ENCODE measurements at regions not wholly inside any gene's neighbourhood (a gene's known extent, or its start where the extent isn't known, plus 50 kb on each side); places are given as distances from the start of the nearest gene placed in this dataset.

DNA sequence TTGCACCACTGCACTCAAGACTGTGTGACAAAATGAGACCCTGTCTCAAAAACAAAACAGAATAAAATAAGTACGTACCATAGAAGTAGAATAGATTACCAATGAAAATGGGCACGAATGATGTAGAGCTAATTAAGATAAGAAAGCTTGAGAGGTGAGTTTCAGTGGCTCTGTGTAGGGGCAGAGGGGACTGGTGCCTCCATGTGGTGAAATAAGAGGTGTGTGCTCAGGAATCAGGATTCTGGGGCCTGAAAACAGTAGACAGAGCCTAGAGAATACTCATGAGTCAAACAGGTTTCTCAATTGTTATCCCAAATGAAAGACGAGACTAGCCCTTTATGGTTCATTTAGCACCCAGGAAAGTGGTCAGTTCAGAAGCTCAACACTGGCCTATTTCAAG, 1145.1 kb downstream of the FLRT2 start:
- TF ChIP-seq, protein P1, sequence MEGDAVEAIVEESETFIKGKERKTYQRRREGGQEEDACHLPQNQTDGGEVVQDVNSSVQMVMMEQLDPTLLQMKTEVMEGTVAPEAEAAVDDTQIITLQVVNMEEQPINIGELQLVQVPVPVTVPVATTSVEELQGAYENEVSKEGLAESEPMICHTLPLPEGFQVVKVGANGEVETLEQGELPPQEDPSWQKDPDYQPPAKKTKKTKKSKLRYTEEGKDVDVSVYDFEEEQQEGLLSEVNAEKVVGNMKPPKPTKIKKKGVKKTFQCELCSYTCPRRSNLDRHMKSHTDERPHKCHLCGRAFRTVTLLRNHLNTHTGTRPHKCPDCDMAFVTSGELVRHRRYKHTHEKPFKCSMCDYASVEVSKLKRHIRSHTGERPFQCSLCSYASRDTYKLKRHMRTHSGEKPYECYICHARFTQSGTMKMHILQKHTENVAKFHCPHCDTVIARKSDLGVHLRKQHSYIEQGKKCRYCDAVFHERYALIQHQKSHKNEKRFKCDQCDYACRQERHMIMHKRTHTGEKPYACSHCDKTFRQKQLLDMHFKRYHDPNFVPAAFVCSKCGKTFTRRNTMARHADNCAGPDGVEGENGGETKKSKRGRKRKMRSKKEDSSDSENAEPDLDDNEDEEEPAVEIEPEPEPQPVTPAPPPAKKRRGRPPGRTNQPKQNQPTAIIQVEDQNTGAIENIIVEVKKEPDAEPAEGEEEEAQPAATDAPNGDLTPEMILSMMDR (IDR thresholded peaks at IDR 0.05; ENCODE audit: extremely low read depth, missing control alignments): no peak
- DNase-seq (ENCODE audit: low spot score): no peak

DNA sequence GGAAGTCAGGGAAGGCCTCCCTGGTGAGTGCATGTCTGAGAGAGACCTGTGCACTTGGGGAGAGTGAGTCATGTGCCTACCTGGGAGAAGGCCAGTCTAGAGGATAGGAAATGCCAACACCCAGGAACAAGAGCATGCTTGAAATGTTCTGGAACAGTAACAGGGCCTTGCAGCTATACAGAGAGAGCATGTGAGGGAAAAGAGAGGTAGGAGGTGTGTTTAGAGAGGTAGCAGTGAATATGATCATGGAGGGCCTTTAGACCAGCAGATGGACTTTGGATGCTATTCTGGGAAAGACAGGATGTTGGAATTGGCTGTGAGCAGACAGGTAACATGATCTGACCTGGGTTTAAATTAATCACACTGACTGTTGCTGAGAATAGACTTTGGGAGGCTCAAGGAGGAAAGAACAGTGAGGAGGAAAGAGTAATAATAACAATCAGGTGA, 1143.6 kb downstream of the FLRT2 start:
- DNase-seq (ENCODE audit: low spot score): no peak
- TF ChIP-seq, protein P1 (IDR thresholded peaks at IDR 0.05; ENCODE audit: extremely low read depth, missing control alignments): no peak

- no peak for DNase-seq (ENCODE audit: low spot score)
- TF ChIP-seq, protein P1 (IDR thresholded peaks at IDR 0.05; ENCODE audit: extremely low read depth, missing control alignments): no peak
Measured at GRCh38 chr14:86672080-86672479, 1142.1 kb downstream of the FLRT2 start.

DNA sequence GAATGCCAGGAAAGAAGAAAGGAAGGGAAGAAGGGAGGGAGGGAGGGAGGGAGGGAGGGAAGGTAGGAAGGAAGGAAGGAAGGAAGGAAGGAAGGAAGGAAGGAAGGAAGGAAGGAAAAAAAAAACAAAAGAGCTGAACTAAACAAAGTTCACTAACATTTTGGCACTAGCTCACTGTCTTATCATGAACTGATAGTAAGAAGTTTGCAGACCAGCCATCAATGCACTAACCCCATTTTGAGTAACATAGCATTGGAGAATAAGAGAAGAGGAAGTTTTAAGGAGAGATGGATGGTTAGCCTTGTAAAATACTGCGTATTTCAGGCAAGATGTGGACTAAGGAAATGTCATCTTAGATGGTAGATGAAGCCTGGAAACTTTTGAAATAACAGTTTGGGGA, 1136.0 kb downstream of the FLRT2 start:
- DNase-seq (ENCODE audit: low spot score): no peak
- TF ChIP-seq, protein P1 (IDR thresholded peaks at IDR 0.05; ENCODE audit: extremely low read depth, missing control alignments): no peak

DNA sequence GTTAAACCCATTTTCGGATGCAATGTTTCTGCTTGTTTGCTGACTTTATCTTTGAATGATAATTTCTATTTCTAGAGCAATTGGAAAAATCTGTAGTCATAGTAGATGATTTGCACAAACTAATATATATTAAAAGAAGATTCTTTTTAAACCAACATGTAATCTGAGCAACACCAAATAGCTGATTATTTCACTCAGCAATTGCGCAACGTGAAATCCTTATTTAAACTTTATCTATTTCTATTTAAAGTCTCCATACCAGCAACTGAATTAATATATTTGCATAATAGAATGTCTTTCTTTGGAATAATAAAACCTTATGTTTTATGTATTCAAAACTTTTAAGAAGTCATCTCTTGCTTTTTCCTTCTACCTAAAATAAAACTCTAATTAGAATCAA, 1132.4 kb downstream of the FLRT2 start:
- no peak for DNase-seq (ENCODE audit: low spot score)

DNA sequence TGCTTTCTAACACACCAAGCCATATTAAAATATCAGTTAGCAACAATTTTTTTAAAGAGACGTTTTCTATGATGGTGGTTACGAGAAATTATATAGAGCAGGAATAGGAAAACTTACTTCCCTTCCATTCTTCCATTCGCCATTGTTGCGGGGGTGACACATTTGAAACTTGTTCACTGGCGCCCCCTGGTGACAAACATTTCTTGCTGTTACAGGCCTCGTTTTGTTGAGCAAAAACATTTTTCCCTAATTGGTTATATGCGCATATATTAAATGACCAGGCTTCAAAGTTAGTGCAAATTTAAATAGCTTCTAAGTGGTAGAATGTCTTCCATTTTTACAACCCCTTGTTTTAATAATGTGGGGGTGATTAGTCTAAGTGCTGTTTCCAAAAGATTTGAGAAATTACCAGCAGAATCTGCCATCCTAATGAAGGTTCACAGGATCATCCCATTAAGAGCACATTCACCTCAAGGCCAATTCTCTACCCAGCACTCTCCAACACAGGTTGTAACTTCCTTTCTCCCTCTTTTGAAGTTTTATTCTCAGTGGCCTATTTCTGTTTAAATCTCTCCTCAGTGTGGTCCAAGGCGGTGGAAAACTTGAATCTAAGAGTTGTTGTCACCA, 1124.7 kb downstream of the FLRT2 start:
- TF ChIP-seq, protein P1 (IDR thresholded peaks at IDR 0.05; ENCODE audit: extremely low read depth, missing control alignments): no peak
- DNase-seq (ENCODE audit: low spot score): no peak

More for the DNA sequence above, 1132.4 kb downstream of the FLRT2 start:
- TF ChIP-seq, protein P1 (IDR thresholded peaks at IDR 0.05; ENCODE audit: extremely low read depth, missing control alignments): no peak

DNA sequence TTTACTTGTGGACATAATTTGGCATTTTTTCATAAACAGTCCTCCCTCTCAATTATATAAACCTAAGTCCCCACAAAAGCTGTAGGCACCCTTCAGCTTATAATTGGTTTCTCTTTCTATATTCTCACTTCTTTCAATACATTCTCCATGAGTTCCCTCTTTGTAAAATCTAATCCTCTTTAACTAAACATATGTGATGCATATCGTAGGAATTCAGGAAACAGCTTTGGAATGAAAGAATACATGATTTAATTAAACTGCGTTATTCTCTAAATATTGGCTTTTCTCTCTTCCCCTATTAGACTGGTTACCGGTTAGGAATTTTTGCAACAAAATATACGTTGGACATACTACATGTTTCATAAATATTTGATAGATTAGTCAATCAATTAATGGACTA, 1122.6 kb downstream of the FLRT2 start:
- TF ChIP-seq, protein P1 (IDR thresholded peaks at IDR 0.05; ENCODE audit: extremely low read depth, missing control alignments): no peak
- DNase-seq (ENCODE audit: low spot score): no peak
